HG02973 (cell line): ENCODE measurements at regions not wholly inside any gene's neighbourhood (a gene's known extent, or its start where the extent isn't known, plus 50 kb on each side); places are given as distances from the start of the nearest gene placed in this dataset.

Experiments
- ATAC-seq: cut with Tn5 transposase; IDR thresholded peaks from one replicate; pipeline ENCODE4 v1.9.1; 2021; ENCODE audit warnings: moderate library complexity; ENCODE audit not compliant: unreplicated experiment

DNA sequence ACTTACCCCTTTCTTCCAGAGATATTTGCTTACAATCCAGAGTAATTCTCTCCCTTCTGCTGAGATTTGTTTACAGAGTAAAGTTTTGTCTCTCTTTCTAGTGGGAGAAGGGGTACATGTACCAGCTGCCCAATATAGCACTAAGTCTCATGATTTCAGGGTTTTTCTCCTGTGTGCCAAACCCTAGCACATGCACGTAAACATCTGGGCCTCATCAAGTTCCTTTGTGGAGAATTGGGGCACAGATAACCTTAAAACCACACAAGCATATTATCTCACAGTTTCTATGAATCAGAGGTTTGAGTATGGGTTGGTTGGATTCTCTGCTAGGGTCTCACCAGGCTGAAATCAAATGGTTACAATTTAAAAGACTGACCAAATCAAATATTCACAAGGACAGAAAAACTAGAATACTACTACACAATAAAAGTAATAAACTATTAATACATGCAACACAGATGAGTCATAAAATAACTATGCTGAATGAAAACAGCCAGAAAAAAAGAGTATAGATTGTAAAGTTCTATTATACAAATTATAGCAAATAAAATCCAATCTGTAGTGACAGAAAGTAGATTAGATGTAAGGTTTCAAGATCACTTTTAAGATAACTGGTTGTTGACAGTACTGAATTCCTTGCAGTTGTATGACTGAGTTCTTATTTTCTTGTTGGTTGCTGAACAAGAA, 347.4 kb upstream of the PTBP2 start:
- ATAC-seq, result no peak

DNA sequence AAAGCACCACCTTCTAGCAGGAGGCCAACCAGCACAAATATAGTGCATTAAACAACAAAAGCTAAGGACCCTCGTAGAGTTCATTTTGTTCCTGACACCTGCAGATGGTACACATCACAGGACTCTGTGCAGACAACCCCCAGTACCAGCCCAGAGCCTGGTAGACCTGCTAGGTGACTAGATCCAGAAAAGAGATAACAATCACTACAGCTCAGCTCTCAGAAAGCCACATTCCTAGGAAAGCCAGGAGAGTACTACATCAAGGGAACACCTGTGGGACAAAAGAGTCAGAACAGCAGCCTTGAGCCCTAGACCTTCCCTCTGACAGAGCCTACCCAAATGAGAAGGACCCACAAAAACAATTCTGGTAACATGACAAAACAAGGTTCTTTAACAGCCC, 344.7 kb upstream of the PTBP2 start:
- no peak for ATAC-seq

DNA sequence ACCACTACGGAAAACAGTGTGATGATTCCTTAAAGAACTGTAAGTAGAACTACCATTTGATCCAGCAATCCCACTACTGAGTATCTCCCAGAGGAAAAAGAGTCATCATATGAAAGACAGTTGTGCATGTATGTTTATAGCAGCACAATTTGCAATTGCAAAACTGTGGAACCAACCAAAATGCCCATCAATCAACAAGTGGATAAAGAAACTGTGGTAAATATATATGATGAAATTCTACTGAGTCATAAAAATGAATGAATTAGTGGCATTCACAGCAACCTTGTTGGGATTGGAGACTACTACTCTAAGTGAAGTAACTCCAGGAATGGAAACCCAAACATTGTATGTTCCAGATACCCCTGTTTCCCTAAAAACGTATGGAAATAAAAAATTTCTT, 337.0 kb upstream of the PTBP2 start:
- no peak for ATAC-seq

DNA sequence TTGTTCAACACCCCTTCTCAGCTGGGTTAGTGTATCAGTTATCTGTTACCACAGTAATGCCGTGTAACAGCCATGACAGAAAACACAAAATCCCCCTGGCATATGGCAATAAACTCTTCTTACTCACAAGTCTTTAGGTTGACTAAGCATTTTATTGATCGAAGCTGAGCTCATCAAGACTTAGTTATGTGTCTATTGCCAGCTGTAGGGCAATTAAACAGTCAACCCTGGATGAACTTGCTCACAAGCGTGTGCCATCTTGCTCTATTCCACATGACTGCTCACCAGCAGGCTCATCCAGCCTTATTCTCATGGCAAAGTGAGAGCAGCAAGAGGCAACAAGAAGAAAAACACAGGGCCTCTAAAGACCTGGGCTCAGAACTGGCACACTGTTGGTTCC, 333.8 kb upstream of the PTBP2 start:
- no peak for ATAC-seq

DNA sequence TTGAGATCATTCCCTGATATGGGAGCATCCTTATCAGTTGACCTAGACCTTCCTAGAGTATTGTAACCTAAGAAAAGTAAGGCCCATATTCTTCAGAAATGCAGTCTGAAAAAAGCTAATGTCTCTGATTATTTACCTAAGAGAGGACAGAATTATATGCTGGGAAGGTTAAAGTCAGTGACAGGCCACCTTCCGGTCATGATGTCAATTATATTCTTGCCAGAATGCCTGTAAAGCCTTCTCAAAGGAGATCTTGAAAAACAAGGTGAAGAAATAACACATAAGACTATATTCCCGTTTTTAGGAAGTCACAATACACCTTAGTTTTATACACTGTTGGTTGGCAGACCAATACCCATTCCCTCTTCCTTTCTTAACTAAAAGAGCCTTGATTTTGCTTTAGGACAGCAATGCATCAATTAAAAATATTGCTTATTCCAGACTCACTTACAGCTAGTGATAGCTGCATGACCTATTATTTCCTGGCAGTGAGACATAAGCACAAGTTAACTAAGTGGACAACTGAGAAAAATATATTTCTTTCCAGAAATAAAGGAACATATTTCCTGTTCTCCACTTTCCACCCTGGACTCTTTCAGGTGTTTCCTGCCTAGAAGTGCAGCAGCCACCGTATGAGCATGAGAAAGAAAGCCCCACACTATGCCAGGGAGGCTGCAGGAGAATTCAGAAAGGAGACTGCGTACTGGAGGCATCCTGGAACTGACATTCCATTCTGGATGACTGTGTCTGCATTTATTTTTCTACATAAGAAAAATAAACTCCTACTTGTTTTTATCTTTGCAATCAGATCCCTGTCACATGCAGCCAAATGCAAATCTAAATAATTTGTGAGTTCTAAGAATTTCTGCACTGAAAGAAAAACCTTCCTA, 332.9 kb upstream of the PTBP2 start:
- no peak for ATAC-seq

DNA sequence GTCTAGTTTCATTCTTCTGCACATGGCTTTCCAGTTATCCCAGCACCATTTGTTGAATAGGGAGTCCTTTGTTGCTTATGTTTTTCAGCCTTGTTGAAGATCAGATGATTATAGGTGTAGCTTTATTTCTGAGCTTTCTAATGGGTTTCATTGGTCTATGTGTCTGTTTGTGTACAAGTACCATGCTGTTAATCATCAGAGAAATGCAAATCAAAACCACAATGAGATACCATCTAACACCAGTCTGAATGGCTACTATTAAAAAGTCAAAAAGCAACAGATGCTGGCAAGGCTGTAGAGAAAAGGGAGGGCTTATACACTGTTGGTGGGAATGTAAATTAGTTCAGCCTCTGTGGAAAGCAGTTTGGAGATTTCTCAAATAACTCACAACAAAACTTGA, 321.5 kb upstream of the PTBP2 start:
- no peak for ATAC-seq

DNA sequence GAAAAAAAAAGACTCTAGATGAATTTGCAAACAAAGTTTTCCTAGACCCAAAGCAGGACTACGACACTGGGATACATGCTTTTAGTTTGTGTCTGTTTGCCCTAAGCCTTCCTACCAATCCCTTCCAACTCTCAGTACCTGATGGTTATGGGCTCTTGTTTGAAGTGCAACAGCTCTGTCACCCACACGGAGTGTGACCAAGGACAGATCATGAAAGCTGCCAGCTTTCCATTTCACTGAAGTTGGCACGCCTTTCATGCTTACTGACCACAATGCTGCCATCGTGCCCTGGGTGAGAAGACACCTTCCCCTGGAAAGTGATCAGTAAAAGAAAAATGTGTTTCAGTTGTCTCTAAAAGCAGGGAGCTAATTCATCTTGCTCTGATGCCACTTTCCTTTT, 312.5 kb upstream of the PTBP2 start:
- no peak for ATAC-seq

DNA sequence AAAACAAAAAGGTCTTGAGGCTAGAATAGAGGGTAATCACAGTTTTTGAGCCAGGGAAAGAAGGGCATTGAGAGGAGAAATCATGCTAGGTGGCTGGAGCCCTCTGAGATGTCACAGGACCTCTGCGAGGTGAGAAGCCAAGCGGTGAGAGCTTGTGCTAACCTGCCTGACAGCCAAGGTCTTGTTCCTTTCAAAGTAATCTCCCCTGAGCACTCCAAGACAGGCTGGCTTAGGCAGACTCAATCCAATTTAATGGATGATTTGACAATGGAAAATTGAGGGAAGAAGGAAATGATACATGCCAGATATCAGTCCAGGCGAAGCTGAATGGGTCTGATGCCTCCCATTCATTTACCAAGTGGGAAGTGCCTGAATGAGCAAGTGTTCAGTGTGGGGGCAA, 311.9 kb upstream of the PTBP2 start:
- no peak for ATAC-seq

DNA sequence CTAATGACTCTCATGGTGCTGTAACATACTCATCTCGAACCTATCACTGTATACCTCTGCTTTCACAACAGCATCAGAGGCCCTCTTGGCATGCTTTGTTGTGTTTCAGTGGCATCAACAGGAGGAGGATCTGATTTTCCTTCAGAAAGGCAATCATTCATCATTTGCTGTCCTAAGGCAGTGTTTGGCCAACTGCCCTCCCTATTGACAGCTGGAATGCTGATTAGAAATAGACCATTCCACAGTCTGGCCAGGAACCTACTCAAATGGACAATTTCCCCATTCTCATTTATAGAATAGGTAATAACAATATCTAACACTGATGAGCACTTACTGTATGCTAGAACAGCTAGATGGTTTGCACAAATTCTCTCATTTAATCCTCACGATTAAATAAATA, 310.6 kb upstream of the PTBP2 start:
- no peak for ATAC-seq

DNA sequence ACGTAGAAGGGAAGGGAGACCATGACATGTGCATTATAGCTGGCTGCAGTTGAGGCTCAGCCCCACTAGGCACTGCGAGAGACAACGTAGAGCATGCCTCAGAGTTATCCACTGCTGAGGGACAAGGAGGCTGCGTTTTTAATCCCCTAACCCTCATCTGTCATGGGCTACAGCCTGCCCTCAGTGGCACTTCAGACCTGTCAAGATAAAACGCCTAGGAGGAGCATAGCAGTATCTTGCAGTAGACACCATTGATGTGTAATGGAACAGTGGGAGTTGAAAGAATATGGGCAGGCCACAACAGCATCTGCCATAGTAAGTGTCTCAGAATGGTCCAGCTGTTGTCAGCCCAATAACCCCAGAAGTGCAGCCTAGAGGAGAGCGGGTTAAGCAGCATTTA, 307.0 kb upstream of the PTBP2 start:
- no peak for ATAC-seq

DNA sequence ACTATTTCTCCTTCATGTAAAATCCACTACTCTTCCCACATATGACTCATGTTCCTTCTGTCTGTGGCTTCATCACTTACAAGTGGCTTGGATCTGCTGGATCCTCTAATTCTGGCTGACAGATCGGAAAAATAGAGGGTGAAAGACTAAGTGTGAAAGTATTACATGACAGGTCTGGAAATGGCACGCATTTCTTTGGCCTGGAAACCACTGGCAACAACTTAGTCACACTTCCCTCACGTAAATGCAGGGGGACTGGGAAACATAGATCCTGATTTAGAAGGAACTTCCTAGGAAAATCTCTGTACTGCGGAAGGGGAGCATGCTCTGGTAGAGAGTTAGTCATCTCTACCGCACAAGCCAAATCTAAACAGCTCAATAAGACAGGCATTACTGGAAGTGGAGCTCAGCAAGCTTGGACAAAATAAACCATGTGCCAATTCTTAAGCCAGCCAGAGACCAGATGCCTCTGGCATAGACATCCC, 305.4 kb upstream of the PTBP2 start:
- no peak for ATAC-seq

DNA sequence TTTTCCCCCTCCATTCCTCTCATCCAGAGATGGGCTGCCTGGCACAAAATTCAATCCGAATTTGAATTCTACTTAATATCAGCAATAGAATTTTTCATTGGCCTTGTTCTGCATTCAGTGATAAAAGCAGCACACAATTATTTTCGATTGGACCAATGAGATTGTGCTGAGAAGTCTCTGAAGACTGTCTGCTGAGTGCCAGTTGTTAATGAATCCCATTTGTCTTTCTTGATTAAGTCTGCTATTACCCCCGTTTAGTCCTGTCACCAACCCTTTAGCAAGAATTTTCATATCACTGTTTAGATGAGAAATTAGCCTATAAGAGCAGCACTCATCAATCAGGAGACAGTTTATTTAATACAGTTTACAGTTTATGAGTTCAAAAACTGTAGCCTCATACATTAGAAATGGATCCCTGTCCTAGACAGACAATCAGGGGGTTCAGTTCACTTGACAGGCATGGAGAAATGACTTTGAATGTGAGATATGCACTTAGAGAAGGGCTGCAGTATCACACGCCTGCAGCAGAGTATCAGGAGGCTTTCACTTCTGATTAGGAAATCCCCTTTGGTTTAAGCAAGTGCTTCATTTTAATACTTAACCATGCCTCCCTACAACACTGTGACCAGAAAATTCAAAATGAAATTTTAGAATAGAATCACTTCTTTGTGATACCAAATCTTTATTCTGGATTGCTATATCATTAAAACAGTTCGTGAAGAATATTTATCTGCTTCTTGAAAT, 304.7 kb upstream of the PTBP2 start:
- peak; percentile 96 for ATAC-seq

DNA sequence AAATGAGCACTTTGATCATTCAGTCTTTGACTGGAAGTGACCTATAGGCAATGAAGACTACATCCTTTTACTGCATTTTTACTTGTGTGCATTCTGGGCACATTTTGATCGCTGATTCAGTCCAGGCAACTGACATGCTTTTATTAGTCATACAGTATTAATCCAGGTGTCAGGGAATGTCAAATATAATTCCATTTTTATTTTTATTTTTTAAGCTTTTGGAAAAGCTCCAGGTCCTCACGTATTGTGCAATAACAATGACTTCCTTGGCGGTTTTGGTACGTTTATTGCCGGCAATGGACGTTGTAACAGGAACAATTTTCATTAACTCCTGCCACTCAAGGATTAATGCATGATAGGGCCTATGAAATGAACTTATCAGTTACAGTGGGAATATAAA, 302.6 kb upstream of the PTBP2 start:
- no peak for ATAC-seq

DNA sequence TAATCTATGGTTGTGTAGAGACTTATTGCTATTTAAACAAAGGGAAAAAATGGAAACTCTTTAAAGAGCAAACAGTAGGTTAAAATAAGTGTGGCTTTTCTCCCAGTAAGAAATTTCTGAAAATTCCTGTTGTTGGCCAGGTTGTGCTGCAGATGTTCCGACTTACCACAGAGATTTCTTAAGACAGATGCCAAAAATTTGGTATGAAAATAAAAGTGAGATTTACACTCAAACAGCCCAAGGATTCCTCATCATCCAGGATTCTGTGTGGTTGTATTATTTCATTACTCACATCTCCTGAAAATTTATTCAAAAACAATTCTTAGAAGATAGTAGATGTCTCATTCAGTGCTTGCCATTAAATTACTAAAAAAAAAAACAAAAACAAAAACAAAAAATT, 296.7 kb upstream of the PTBP2 start:
- ATAC-seq, result no peak

DNA sequence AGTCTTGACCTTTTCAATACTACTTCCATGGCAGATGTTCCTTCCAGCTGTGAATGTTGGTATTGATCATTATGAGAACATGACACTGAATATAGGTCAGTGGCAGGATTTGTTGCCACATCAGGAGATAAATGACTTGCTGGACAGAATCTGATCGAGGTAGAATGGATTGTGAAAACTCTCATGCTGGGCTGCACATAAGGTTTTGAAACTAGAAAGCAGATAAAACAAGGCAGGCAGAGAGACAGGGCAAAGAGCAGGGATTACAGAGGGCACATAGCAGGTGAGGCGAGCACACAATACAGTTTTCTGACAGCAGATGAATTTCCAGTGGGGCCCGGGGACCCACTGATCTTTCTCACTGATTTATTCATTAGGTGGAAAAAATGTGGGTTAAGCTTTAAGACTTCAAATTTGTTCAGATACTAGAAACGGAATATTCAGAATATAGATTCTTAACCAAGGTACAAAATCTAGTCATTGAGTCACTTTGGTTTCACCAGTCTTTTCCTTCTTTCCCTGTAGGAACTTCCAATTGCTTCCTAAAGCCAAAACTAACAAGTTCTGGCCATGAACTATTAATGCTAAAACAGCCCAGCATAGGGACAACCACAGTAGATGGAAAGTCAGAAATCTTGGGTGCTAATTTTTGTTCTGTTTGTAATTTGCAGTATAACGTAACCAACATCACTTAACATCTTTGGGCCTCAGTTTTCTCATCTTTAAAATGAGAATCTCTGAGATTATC, 296.0 kb upstream of the PTBP2 start:
- no peak for ATAC-seq

DNA sequence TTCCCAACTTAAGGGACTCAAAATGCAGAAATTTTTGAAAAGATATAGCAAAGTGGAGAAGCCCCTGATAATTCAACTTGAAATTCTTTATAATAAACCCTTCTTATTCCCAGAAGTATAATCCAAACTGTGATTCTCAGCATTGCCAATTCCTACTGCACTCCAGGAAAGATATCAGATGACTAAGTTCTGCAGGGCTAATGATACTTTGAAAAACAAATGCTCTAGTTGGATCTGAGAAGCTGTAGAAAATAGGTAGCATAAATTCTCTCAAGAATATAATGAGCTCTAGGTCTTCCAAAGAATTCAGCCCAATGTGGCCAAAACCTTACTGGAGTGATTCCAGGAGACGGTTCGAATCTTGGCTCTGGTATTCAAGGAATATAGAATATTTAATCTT, 294.0 kb upstream of the PTBP2 start:
- ATAC-seq, result no peak

DNA sequence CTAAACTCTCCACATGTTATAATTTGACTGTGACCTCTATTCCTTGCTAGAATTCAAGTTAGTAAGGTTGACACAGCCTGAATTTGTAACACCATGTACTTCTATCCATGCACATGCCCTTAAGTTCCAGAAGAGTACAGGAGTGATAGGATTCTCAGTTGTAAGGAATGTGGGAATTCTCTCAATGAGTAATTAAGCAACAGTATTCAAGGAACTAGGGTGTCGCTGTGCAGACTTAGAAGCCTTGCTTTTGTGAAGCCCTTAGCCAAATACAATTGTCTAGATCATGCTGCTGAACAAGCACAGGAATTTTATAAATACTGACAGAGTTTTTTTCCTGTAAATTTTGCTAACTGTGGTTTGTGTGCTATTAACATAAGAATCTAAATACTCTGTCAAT, 276.3 kb upstream of the PTBP2 start:
- no peak for ATAC-seq

DNA sequence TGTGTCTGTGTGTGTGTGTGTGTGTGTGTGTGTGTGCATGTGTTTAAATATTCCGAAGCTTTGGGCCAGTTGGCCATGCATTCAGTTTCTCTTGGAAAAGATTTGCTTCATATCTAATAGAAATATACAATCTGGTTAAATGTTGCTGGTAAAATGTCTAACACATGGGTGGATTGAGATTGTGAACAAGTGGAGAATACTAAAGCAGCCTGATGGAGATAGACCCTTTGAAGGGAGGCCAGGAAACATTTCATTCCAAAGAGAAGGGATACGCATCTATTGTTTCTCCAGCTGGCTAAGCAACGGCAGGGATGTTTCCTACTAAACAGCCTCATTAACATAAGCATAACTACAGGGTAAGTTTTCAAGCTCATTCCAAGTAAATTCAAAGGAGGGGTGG, 257.5 kb upstream of the PTBP2 start:
- ATAC-seq, result no peak

DNA sequence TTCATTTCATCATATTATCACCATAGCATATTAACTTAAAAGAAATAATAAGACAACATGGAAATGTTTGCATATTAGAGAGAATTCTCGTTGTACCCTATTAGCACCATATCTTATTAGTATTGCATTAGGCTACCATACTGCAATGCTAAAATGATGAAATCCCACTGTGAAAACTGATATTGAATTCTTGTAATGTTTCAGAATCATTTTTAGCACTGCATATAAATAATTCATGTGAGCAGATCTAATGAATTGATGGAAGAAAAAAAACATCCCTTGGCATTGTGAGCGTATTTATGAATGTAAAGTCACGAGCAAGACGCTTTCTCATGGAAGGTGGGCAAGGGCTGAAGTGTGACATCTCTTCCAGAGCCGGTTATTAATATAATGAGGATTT, 257.1 kb upstream of the PTBP2 start:
- ATAC-seq, result no peak

DNA sequence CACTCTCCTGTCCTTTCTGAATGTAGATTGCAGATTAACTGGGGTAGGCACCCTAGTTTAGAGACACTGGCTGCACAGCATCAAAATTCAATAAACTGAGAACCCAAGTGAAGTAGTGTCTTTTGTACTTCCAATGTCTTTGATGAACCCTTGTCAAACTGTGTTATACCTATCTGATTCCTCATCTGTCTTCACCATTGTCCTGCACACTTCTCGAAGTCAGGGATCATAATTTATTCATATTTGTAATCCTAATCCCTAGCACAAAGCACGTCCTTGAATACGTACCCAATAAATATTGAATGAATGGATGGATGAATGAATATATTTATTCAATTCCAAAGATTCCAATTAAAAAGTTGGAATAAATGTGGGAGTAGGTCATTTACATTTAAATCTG, 256.6 kb upstream of the PTBP2 start:
- no peak for ATAC-seq

DNA sequence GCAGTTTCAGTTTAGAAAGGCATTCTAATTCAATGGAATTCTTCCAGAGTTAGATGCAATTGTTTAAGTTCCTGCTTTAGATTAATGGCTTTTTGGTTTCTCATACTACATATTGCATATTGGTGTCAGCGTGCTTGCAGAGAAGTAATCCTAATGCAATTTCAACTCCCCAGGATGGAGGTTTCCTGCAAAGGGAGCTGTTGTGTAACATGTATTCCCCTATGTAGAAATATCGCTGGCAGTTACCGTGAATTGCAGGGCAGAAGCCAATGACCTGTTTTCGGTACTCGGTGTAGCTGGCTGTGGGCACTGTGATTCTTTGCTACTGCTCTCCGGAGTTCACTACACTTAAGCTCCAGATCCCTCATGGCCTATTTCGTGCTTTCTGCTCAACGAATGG, 256.1 kb upstream of the PTBP2 start:
- no peak for ATAC-seq
